ENCODE measurements at regions not wholly inside any gene's neighbourhood (a gene's known extent, or its start where the extent isn't known, plus 50 kb on each side); places are given as distances from the start of the nearest gene placed in this dataset.

DNA sequence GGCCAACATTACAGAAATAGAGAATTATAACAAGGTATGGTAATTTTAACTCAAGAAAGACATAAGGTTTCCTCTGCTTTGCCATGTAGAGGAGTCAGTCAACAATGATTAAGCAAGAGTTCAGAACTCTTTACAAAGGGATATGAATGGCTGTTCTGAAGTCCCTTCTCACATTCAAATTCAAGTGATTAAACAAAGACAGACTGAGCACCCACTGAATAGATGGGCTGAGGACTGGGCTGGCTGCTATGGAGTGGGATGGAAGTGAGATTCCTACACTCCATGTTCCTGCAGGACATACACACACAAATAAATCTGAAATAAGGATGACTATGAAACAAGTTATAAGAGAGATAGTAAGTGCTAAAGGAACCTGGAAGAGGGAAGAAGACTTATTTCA, 199.0 kb upstream of the GRIP1 start:
- TF ChIP-seq, protein P1, sequence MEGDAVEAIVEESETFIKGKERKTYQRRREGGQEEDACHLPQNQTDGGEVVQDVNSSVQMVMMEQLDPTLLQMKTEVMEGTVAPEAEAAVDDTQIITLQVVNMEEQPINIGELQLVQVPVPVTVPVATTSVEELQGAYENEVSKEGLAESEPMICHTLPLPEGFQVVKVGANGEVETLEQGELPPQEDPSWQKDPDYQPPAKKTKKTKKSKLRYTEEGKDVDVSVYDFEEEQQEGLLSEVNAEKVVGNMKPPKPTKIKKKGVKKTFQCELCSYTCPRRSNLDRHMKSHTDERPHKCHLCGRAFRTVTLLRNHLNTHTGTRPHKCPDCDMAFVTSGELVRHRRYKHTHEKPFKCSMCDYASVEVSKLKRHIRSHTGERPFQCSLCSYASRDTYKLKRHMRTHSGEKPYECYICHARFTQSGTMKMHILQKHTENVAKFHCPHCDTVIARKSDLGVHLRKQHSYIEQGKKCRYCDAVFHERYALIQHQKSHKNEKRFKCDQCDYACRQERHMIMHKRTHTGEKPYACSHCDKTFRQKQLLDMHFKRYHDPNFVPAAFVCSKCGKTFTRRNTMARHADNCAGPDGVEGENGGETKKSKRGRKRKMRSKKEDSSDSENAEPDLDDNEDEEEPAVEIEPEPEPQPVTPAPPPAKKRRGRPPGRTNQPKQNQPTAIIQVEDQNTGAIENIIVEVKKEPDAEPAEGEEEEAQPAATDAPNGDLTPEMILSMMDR (IDR thresholded peaks at IDR 0.05; ENCODE audit: borderline replicate concordance, extremely low read depth, low read length, poor library complexity, severe bottlenecking), result no peak
- no peak for TF ChIP-seq EZH2 (IDR thresholded peaks at IDR 0.05; ENCODE audit: borderline replicate concordance, low read depth, low read length, severe bottlenecking)
